ENCODE measurements at regions not wholly inside any gene's neighbourhood (a gene's known extent, or its start where the extent isn't known, plus 50 kb on each side); places are given as distances from the start of the nearest gene placed in this dataset.

DNA sequence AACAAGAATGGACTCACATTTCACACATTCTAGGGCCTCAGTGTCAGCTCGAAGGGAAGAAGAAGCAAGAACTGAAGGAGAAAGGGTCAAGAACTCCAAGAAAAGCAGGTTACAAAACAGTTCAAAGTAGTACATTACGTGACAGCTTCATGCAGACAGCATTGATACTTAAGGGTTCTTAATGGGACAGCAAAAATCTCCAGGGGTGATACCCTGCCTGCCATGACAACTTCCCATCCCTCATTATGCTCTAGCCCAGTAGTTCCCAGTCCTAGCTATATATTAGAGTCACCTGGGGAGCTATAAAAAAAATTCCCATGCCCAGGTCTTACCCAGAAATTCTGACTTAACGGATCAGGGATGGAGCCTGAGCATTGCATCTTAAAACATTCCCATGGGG is 51.2 kb upstream of the PROX1 start:
- TF ChIP-seq, protein P1, sequence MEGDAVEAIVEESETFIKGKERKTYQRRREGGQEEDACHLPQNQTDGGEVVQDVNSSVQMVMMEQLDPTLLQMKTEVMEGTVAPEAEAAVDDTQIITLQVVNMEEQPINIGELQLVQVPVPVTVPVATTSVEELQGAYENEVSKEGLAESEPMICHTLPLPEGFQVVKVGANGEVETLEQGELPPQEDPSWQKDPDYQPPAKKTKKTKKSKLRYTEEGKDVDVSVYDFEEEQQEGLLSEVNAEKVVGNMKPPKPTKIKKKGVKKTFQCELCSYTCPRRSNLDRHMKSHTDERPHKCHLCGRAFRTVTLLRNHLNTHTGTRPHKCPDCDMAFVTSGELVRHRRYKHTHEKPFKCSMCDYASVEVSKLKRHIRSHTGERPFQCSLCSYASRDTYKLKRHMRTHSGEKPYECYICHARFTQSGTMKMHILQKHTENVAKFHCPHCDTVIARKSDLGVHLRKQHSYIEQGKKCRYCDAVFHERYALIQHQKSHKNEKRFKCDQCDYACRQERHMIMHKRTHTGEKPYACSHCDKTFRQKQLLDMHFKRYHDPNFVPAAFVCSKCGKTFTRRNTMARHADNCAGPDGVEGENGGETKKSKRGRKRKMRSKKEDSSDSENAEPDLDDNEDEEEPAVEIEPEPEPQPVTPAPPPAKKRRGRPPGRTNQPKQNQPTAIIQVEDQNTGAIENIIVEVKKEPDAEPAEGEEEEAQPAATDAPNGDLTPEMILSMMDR (IDR thresholded peaks at IDR 0.05; ENCODE audit: extremely low read depth, missing control alignments): no peak
- no peak for DNase-seq (ENCODE audit: low spot score)
